Neuronal stem cell (in vitro differentiated cells): ENCODE measurements at regions not wholly inside any gene's neighbourhood (a gene's known extent, or its start where the extent isn't known, plus 50 kb on each side); places are given as distances from the start of the nearest gene placed in this dataset.
A peak's percentile ranks its signal among the peaks of the same experiment; 100 is the strongest.

Experiments
- DNase-seq: peaks from one replicate; pipeline ENCODE4 v3.0.0-alpha.2; 2013; ENCODE audit warnings: low spot score
- H2AFZ ChIP-seq: one replicate; pipeline ENCODE4 v1.6.1; 2013; ENCODE audit warnings: mild to moderate bottlenecking, low read length, inconsistent platforms
- H2AK5ac ChIP-seq: 2 replicates; pipeline ENCODE4 v1.6.1; 2013; ENCODE audit warnings: low read depth, mild to moderate bottlenecking, inconsistent platforms, low read length, moderate library complexity, mixed read lengths
- H2BK120ac ChIP-seq: 2 replicates; pipeline ENCODE4 v1.6.1; 2013; ENCODE audit warnings: low read depth, mild to moderate bottlenecking, inconsistent platforms, low read length, moderate library complexity, mixed read lengths
- H2BK12ac ChIP-seq: one replicate; pipeline ENCODE4 v1.6.1; 2013; ENCODE audit warnings: low read length, inconsistent platforms
- H2BK15ac ChIP-seq: 2 replicates; pipeline ENCODE4 v1.6.1; 2013; ENCODE audit warnings: mild to moderate bottlenecking, low read length, inconsistent platforms, mixed read lengths
- H2BK5ac ChIP-seq: one replicate; pipeline ENCODE4 v1.6.1; 2013; ENCODE audit warnings: inconsistent platforms, mild to moderate bottlenecking, low read length, moderate library complexity
- H3K14ac ChIP-seq: one replicate; pipeline ENCODE4 v1.6.1; 2013; ENCODE audit warnings: low read length, inconsistent platforms
- H3K18ac ChIP-seq: 2 replicates; pipeline ENCODE4 v1.6.1; 2013; ENCODE audit warnings: low read length, inconsistent platforms
- H3K23ac ChIP-seq: 2 replicates; pipeline ENCODE4 v1.6.1; 2013; ENCODE audit warnings: low read depth, mild to moderate bottlenecking, mixed read lengths, low read length, inconsistent platforms; ENCODE audit not compliant: poor library complexity
- H3K27ac ChIP-seq: replicated peaks from 3 replicates; pipeline ENCODE4 v1.5.1; 2013; ENCODE audit warnings: low read length, inconsistent platforms
- H3K27me3 ChIP-seq, 3 experiments: 2 replicates each; pipeline ENCODE4 v1.6.1; 2013; ENCODE audit warnings: low read length in 3 of 3, mild to moderate bottlenecking in 2 of 3, inconsistent platforms in 1 of 3, low read depth in 1 of 3, mixed read lengths in 1 of 3, moderate library complexity in 1 of 3; ENCODE audit not compliant: control insufficient read depth in 3 of 3, insufficient read depth in 3 of 3
- H3K36me3 ChIP-seq, 2 donors: replicated peaks in 1 of 2; 2 replicates each; pipeline ENCODE4 v1.6.1; 2013; ENCODE audit warnings: low read length in 2 of 2; ENCODE audit not compliant: control insufficient read depth in 2 of 2, insufficient read depth in 2 of 2
- H3K4ac ChIP-seq: 2 replicates; pipeline ENCODE4 v1.6.1; 2013; ENCODE audit warnings: inconsistent platforms, mild to moderate bottlenecking, low read length, moderate library complexity
- H3K4me1 ChIP-seq, 2 donors: 1 replicate in 1 of 2; 2 replicates in 1 of 2; pipeline ENCODE4 v1.6.1; 2013; ENCODE audit warnings: low read length in 2 of 2, low read depth in 1 of 2; ENCODE audit not compliant: control insufficient read depth in 2 of 2, insufficient read depth in 1 of 2
- H3K4me2 ChIP-seq: one replicate; pipeline ENCODE4 v1.6.1; 2013; ENCODE audit warnings: mild to moderate bottlenecking, low read length, inconsistent platforms; ENCODE audit not compliant: insufficient read depth, poor library complexity, severe bottlenecking
- H3K4me3 ChIP-seq, 2 donors: 2 replicates each; pipeline ENCODE4 v1.5.1; 2013; ENCODE audit warnings: low read length in 2 of 2, mild to moderate bottlenecking in 2 of 2, inconsistent platforms in 1 of 2, moderate library complexity in 1 of 2
- H3K79me1 ChIP-seq: one replicate; pipeline ENCODE4 v1.6.1; 2013; ENCODE audit warnings: low read depth, mild to moderate bottlenecking, inconsistent platforms, low read length, moderate library complexity
- H3K9ac ChIP-seq: one replicate; pipeline ENCODE4 v1.6.1; 2013; ENCODE audit warnings: mild to moderate bottlenecking, low read depth, low read length, inconsistent platforms; ENCODE audit not compliant: poor library complexity
- H3K9me3 ChIP-seq, 2 donors: replicated peaks in 1 of 2; 2 replicates each; pipeline versions ENCODE3 to v1.6.1; 2013; ENCODE audit warnings: low read length in 2 of 2, mild to moderate bottlenecking in 2 of 2, inconsistent platforms in 1 of 2, low read depth in 1 of 2, mixed read lengths in 1 of 2, moderate library complexity in 1 of 2; ENCODE audit not compliant: control insufficient read depth in 2 of 2, insufficient read depth in 1 of 2
- H4K8ac ChIP-seq: one replicate; pipeline ENCODE4 v1.6.1; 2013; ENCODE audit warnings: low read depth, mild to moderate bottlenecking, inconsistent platforms, low read length, moderate library complexity
- H4K91ac ChIP-seq: one replicate; pipeline ENCODE4 v1.6.1; 2013; ENCODE audit warnings: low read length, low read depth, mild to moderate bottlenecking, inconsistent platforms; ENCODE audit not compliant: poor library complexity
- WGBS, 2 donors: extraction: QIAGEN DNeasy Blood & Tissue Kit; methylation state at CpG; one replicate each; pipeline ENCODE4 v1.1.7; 2013; ENCODE audit warnings: missing lambda C conversion rate in 2 of 2, mixed read lengths in 1 of 2; ENCODE audit not compliant: insufficient read length in 2 of 2, insufficient replicate concordance in 1 of 2; ENCODE audit errors: extremely low coverage in 2 of 2; 5-methylcytosine and 5-hydroxymethylcytosine counted together

- Histone ChIP-seq H3K14ac (no peak overlapping the region), H3K4ac (no peak overlapping the region), H3K18ac (no peak overlapping the region), H3K36me3 (no peaks in the 10 kb centered on the region), H3K9ac (no peak overlapping the region), H2BK120ac (no peak overlapping the region), H4K91ac (no peak overlapping the region), H2BK15ac (no peak overlapping the region), H2BK12ac (no peak overlapping the region), H3K79me1 (no peaks in the 10 kb centered on the region), H2AFZ (no peak overlapping the region), H2BK5ac (no peak overlapping the region), H3K4me3 (no peak overlapping the region), H3K23ac (no peak overlapping the region), H3K27ac (no peak overlapping the region), H3K9me3 (no peaks in the 10 kb centered on the region), H3K4me2 (no peak overlapping the region), H2AK5ac (no peak overlapping the region), H4K8ac (no peak overlapping the region), H3K4me1 (peaks cover 4 to 8% of the 10 kb centered on the region in 2 donors), H3K27me3 (no peaks in the 10 kb centered on the region)
- WGBS, 2 donors = no CpG with 5 or more reads among the region's 2 CpGs
- no peak for DNase-seq
Measured at GRCh38 chr10:4635883-4636282, 190.1 kb upstream of the AKR1E2 start.

- Histone ChIP-seq H3K27ac (no peak overlapping the region), H2BK120ac (no peak overlapping the region), H2AFZ (no peak overlapping the region), H3K4me1 (peaks cover 4 to 8% of the 10 kb centered on the region in 2 donors), H2BK12ac (no peak overlapping the region), H3K9ac (no peak overlapping the region), H3K27me3 (no peaks in the 10 kb centered on the region), H3K79me1 (no peaks in the 10 kb centered on the region), H2BK15ac (no peak overlapping the region), H4K8ac (no peak overlapping the region), H3K9me3 (no peaks in the 10 kb centered on the region), H3K14ac (no peak overlapping the region), H2BK5ac (no peak overlapping the region), H3K4me2 (no peak overlapping the region), H3K4me3 (no peak overlapping the region), H2AK5ac (no peak overlapping the region), H3K18ac (no peak overlapping the region), H4K91ac (no peak overlapping the region), H3K4ac (no peak overlapping the region), H3K23ac (no peak overlapping the region), H3K36me3 (no peaks in the 10 kb centered on the region)
- WGBS, 2 donors = no CpG with 5 or more reads among the region's 5 CpGs
- DNase-seq = no peak
Measured at GRCh38 chr10:4635388-4635787, 190.6 kb upstream of the AKR1E2 start.

GRCh38 chr10:4633776-4634175 is 192.2 kb upstream of the AKR1E2 start:
- no CpG with 5 or more reads among the region's 8 CpGs for WGBS, 2 donors

GRCh38 chr10:4633186-4633585 is 192.8 kb upstream of the AKR1E2 start:
- H3K27ac ChIP-seq = no peak overlapping the region
- peak overlapping the region; percentile 75 for H2AFZ ChIP-seq
- H3K79me1 ChIP-seq = no peaks in the 10 kb centered on the region
- H3K4me2 ChIP-seq = no peak overlapping the region
- no peak overlapping the region for H2BK120ac ChIP-seq
- H2BK12ac ChIP-seq = no peak overlapping the region
- no CpG with 5 or more reads among the region's 8 CpGs for WGBS, 2 donors
- H2BK5ac ChIP-seq = no peak overlapping the region
- no peaks in the 10 kb centered on the region for H3K36me3 ChIP-seq
- no peak overlapping the region for H3K23ac ChIP-seq
- H3K14ac ChIP-seq = no peak overlapping the region
- H3K4me1 ChIP-seq = peaks cover 4 to 8% of the 10 kb centered on the region in 2 donors
- no peaks in the 10 kb centered on the region for H3K27me3 ChIP-seq
- H3K4me3 ChIP-seq = no peak overlapping the region
- H3K18ac ChIP-seq = no peak overlapping the region
- H4K91ac ChIP-seq = no peak overlapping the region
- no peak overlapping the region for H4K8ac ChIP-seq
- H2BK15ac ChIP-seq = no peak overlapping the region
- DNase-seq = no peak
- no peaks in the 10 kb centered on the region for H3K9me3 ChIP-seq
- no peak overlapping the region for H3K4ac ChIP-seq
- no peak overlapping the region for H3K9ac ChIP-seq
- no peak overlapping the region for H2AK5ac ChIP-seq

More at GRCh38 chr10:4633776-4634175, 192.2 kb upstream of the AKR1E2 start:
- no peaks in the 10 kb centered on the region for H3K36me3 ChIP-seq
- H4K91ac ChIP-seq = no peak overlapping the region
- no peak overlapping the region for H2AFZ ChIP-seq
- no peak overlapping the region for H2BK120ac ChIP-seq
- no peak overlapping the region for H2BK5ac ChIP-seq
- no peak overlapping the region for H3K23ac ChIP-seq
- H3K27me3 ChIP-seq = no peaks in the 10 kb centered on the region
- no peak overlapping the region for H3K14ac ChIP-seq
- H3K4ac ChIP-seq = no peak overlapping the region
- no peak overlapping the region for H3K4me2 ChIP-seq
- peaks cover 4 to 8% of the 10 kb centered on the region in 2 donors for H3K4me1 ChIP-seq
- H3K79me1 ChIP-seq = no peaks in the 10 kb centered on the region
- H3K18ac ChIP-seq = no peak overlapping the region
- H3K27ac ChIP-seq = no peak overlapping the region
- H2BK15ac ChIP-seq = no peak overlapping the region
- H2AK5ac ChIP-seq = no peak overlapping the region
- H3K4me3 ChIP-seq = no peak overlapping the region
- H4K8ac ChIP-seq = no peak overlapping the region
- H2BK12ac ChIP-seq = no peak overlapping the region
- H3K9me3 ChIP-seq = no peaks in the 10 kb centered on the region
- no peak for DNase-seq
- H3K9ac ChIP-seq = no peak overlapping the region
